NCI-H82 treated with DMSO at 0.1 percent for 48 hours (cell line): ENCODE measurements at regions not wholly inside any gene's neighbourhood (a gene's known extent, or its start where the extent isn't known, plus 50 kb on each side); places are given as distances from the start of the nearest gene placed in this dataset.
A peak's percentile ranks its signal among the peaks of the same experiment; 100 is the strongest.

Source experiments
- DNase-seq: peaks from one replicate; lab custom pipeline; 2025; ENCODE audit not compliant: unreplicated experiment; lab: John Stamatoyannopoulos, UW

DNA sequence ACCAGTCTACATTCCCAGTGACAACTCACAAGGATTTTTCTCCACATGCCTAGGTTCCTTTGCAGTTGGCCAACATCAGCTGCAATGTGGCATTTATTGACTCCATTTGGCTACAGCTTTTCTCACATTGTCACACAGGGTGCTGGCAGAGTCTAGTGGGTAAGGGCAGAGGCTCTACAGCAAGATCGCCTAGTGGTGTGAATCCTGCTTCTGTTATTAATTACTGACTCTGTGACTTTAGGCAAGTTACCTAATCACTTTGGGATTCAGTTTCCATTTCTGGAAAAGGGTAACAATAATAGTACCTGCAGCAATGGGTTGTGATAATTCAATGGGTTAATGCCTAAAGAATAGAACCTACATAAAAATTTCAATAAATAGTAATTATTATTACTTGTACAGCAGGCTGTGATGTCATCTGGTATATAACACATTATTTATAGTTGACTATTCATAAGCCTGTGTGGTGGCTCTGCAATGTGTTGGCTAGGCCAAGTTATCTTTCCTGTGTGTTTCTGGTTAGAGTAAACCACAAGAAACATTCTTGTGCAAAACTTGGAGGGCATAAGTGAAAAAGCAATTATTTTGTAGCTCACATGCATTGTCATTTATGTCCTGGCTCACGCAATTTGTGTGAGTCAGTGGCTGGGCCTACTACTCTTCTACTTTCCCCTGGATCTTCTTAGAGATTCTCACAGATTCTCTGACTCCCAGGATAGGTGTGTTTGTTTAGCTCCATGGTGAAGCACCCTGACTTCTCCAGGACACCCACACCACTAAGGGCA, 59.5 kb downstream of the PTGS2 start:
- DNase-seq: no peak

- no peak for DNase-seq
Observed at GRCh38 chr1:186618401-186619170, 61.6 kb downstream of the PTGS2 start.

DNA sequence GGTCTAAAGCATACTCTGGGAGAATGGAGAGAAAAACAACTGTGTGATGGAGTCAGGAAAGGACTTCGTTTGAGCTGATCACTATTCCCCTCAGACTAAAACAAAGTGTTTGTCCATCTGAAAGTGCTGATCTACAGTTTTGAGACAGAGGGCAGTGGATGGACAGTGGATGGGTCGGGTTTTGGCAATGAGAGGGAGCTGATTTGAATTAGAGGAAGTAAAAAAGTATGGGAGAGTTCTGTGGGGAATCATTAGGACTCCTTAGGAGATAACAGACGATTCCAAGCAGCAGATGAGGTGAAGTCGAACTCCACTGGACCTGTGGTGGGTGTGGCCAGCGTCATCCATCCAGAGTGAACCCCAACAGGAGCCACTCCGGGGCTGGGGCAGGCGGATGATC, 62.3 kb downstream of the PTGS2 start:
- DNase-seq: no peak

GRCh38 chr1:186616511-186616910, 63.7 kb downstream of the PTGS2 start:
- no peak for DNase-seq

DNA sequence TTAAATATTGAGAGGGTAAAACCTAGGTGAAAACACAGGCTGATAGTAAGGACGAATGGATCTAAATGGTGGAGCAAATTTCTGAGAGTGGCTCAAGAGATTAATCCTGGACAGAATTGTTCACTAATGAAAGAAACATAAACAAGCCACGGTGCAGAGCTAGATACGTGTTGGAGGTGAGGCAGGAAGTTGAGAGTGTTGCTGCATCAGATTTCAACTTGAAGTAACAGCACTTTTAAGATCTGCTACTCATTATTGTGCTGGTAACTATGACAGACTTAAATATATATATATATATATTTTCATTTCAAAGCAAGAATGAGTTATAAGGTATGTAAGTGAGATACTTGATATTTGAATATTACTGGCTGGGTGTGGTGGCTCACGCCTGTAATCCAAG, 64.9 kb downstream of the PTGS2 start:
- DNase-seq: no peak

- DNase-seq: no peak
Observed at GRCh38 chr1:186611156-186611555, 69.1 kb downstream of the PTGS2 start.

- no peak for DNase-seq
Observed at GRCh38 chr1:186609183-186609582, 71.0 kb downstream of the PTGS2 start.

DNA sequence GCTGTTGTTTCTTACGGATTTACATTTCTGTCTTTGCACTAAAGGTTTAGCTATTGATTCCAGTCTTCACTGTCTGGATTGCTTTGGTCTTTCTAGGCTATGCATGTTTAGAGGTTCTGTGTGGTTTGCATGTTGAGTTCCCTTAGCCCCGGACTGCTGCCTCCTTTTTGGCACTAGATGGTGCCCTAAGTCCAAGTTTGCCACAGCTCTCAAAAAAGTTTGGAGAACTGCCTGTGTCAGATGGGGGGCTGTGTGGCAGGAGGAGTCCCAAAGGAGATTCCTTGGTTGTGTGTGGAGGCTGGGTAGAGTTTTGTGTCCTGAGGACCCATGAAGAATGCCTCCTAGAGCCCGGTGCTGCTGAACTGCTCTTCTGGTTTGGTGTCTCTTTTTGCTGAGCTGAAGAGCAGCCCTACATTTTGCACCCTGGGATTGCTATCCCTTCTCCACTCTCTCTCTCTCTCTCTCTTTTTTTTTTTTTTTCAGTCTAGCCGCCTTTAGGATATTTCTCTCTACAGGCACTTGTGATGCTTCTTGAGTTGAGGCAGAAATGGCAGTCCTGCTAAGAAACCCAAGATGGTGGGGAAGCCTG, 74.4 kb downstream of the PTGS2 start:
- DNase-seq: peak; percentile 12

GRCh38 chr1:186595969-186596368, 84.3 kb downstream of the PTGS2 start:
- no peak for DNase-seq

DNA sequence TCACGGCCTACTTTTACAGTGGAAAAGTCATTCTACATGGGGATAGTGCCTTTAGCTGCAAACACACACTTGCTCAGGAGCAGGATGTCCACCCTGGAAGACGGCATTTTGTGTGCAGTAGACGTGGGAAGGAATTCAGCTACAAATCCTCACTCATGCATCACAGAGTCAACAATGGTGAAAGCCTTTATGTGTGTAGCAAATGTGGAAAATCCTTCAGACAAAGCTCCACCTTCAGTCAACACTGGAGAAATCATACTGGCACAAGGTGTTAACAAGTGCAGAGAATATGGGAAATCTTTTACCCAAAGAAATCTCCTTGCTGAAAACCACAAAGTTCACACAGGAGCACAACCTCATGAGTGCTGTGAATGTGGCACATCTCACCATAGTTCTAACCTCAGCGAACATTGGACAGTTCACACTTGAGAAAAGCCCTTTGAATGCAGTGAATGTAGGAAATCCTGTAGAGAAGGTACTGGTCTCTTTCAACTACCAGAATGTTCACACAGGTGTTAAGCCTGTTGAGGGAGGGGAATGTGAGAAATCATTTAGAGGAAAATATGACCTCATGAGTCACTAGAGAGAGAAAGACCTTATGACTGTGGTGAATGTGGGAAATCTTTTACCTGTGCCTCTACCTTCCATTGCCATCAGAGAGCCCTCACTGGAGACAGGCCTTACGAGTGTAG, 101.8 kb downstream of the PTGS2 start:
- no peak for DNase-seq

- DNase-seq: no peak
Observed at GRCh38 chr1:186577633-186578032, 102.6 kb downstream of the PTGS2 start.

- DNase-seq: no peak
Observed at GRCh38 chr1:186577216-186577615, 103.0 kb downstream of the PTGS2 start.

DNA sequence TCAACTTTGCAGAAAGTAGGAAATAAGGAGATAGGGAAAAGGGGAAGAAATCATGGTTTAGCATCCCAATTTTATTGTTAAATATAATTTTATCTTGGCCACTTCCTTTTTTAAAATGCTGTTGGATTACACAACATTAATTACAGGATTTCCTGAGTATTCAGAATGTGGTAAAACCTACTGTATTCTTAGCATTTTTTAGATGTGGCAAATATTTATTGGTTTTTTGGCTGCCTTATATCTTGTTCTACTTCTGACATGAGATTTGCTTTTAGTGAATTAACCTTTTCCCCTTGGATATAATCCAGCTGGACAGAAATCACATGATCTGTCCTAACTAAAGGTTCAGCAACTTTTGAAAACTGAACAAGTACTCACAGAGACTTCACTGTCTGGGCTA, 104.9 kb downstream of the PTGS2 start:
- DNase-seq: no peak

DNA sequence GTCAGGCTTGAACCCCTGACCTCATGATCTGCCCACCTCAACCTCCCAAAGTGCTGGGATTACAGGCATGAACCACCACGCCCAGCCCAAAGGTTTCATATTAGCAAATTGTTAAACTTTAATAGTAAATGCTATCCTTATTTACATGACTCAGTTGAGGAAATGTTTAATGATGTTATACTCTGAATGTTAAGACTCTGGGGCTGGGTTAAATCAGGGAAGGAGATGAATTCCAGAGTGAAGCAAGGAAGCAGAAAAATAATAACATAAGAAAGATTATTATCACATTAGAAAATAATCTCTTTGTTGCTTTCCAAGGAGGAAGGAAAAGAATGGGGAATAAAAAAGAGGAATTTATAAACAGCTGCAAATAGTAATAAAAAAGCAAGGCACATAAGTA, 105.3 kb downstream of the PTGS2 start:
- DNase-seq: no peak

DNA sequence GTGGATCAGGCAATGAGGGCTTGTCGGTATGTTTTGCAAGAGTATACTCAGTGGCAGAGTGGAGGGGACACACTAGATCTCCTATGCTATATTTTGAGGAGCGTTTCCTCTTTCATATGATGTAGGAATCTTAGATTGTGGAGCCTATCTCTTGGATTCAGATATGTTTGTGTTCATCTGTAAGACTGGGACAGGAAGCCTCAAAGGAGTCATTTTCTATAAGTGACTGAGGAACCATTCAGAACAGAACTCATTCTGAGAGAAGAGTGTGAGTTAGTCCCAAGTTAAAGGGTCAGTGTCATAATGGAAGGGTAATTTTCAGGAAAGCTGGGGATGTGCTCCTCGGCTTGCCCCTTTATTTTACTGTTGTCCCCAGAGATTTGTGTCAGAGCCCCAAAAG, 107.7 kb downstream of the PTGS2 start:
- DNase-seq: no peak

GRCh38 chr1:186571771-186572170, 108.5 kb downstream of the PTGS2 start:
- DNase-seq: no peak

DNA sequence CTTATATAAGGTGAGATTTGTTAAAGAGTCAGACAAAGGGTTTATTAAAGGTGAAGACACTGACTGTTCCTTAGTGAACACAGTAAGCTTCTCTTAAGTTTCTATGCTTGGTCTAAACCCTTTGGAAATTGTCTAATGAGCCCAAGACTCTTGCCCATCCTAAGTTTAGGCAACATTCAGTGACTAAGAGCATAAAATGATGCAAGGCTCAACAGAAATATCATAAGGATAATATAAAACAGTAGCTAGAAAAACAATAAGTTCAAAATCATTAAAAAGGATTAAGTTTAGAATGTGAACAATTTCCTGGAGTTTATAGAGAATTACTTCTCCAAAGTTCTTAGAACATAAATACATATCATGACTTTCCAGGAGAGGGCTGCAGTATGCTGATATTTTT, 108.9 kb upstream of the PDC start:
- DNase-seq: no peak

GRCh38 chr1:186568221-186568620, 107.3 kb upstream of the PDC start:
- DNase-seq: no peak

GRCh38 chr1:186566140-186566855, 105.4 kb upstream of the PDC start:
- DNase-seq: no peak

DNA sequence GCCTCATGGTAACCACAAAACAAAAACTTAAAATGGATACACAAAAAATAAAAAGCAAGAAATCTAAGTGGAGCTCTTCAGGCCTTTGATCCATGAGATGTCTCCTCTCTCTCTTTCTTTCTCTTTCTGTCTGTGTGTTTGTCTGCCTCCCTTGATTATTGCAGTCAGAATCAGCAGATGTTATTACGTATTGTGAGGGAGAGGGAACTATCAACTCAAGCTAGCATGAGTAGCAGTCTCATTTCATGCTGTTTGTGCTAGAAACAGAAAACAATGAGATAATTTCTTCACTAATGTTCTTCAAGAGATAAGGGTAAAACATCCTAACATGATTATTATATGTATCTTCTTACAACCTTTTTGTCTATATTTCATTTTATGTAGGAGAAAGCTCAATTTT, 103.7 kb upstream of the PDC start:
- DNase-seq: no peak

DNA sequence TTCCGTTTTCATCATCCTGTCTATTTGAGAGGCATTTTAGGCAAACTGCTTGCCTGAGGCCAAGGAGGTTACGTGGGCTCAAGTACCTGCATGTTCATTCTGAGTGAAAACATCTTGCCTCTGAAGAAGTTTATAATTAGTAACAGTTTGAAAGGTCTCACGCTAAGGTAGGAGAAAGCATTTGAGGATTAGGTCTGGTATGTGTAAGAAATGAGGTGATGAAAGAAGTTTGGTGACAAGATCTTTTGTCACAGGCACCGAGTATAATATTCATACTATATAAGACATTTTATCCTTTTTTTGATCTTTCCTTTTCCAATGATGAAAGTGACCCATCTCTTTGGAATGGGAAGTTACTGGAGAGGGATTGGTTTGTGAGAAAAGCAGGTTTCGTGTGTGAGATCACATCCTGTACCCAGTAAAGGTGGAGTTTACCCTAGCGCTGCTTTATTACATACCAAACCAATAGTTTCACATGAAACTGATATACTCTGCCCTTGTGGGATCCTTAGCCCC, 98.7 kb upstream of the PDC start:
- DNase-seq: no peak
